Activated naive CD4-positive, alpha-beta T cell treated with Interleukin-2 at 50 U/mL for 16 hours (primary cell): ENCODE measurements at regions not wholly inside any gene's neighbourhood (a gene's known extent, or its start where the extent isn't known, plus 50 kb on each side); places are given as distances from the start of the nearest gene placed in this dataset.

Experiments
- DNase-seq: peaks from one replicate; pipeline ENCODE4 v3.0.0-alpha.2; 2020

- no peak for DNase-seq
Observed at GRCh38 chrX:131907488-131908314, 115.4 kb upstream of the STK26 start.

- no peak for DNase-seq
Observed at GRCh38 chrX:131910586-131910985, 112.5 kb upstream of the STK26 start.

- no peak for DNase-seq
Observed at GRCh38 chrX:131915488-131915887, 107.6 kb upstream of the STK26 start.

- no peak for DNase-seq
Observed at GRCh38 chrX:131917588-131917987, 105.5 kb upstream of the STK26 start.

- DNase-seq, result no peak
Observed at GRCh38 chrX:131918839-131919238, 104.3 kb upstream of the STK26 start.

- DNase-seq, result no peak
Observed at GRCh38 chrX:131923614-131924250, 99.4 kb upstream of the STK26 start.

GRCh38 chrX:131938749-131939148 lies 84.4 kb upstream of the STK26 start:
- no peak for DNase-seq

- DNase-seq, result no peak
Observed at GRCh38 chrX:131942034-131942433, 81.1 kb upstream of the STK26 start.

- no peak for DNase-seq
Observed at GRCh38 chrX:131944936-131945902, 77.9 kb upstream of the STK26 start.

GRCh38 chrX:131951166-131951565 lies 71.9 kb upstream of the STK26 start:
- DNase-seq, result no peak

GRCh38 chrX:131955099-131955777 lies 67.9 kb upstream of the STK26 start:
- DNase-seq, result no peak

GRCh38 chrX:131958724-131959123 lies 64.4 kb upstream of the STK26 start:
- no peak for DNase-seq

GRCh38 chrX:131970347-131970746 lies 52.8 kb upstream of the STK26 start:
- DNase-seq, result no peak
